GM06990 (cell line): ENCODE measurements at regions not wholly inside any gene's neighbourhood (a gene's known extent, or its start where the extent isn't known, plus 50 kb on each side); places are given as distances from the start of the nearest gene placed in this dataset.

Source experiments
- DNase-seq: peaks from one replicate; pipeline ENCODE4 v3.0.0-alpha.2; 2011; ENCODE audit not compliant: insufficient read length; ENCODE audit errors: extremely low read depth
- H3K27me3 ChIP-seq: replicated peaks from 2 replicates; pipeline ENCODE4 v1.6.0; 2011; ENCODE audit warnings: low read length; ENCODE audit not compliant: control insufficient read depth, insufficient read depth
- H3K36me3 ChIP-seq: 2 replicates; pipeline ENCODE4 v1.5.1; 2011; ENCODE audit warnings: low read length; ENCODE audit not compliant: control insufficient read depth, insufficient read depth
- H3K4me3 ChIP-seq: replicated peaks from 2 replicates; pipeline ENCODE4 v1.5.1; 2011; ENCODE audit warnings: low read depth, mild to moderate bottlenecking, control low read depth, low read length
- CTCF ChIP-seq: IDR thresholded peaks from 2 replicates; pipeline ENCODE4 v1.5.1; 2011; ENCODE audit warnings: low read length, control low read depth, mild to moderate bottlenecking, inconsistent platforms; ENCODE audit not compliant: insufficient read depth, poor library complexity, severe bottlenecking

- TF ChIP-seq CTCF: no peak
- H3K36me3 ChIP-seq: no peaks in the 10 kb centered on the region
- H3K27me3 ChIP-seq: no peaks in the 10 kb centered on the region
- H3K4me3 ChIP-seq: no peak overlapping the region
- DNase-seq: no peak
These were observed 54.7 kb upstream of the MBOAT2 start for GRCh38 chr2:9057939-9058761.

- no peak for TF ChIP-seq CTCF
- H3K4me3 ChIP-seq: no peak overlapping the region
These were observed 52.0 kb upstream of the MBOAT2 start for GRCh38 chr2:9055471-9055870.

GRCh38 chr2:9053534-9053931, 50.0 kb upstream of the MBOAT2 start:
- no peak for DNase-seq
- no peak overlapping the region for H3K4me3 ChIP-seq
- TF ChIP-seq CTCF: no peak
- no peaks in the 10 kb centered on the region for H3K36me3 ChIP-seq
- H3K27me3 ChIP-seq: no peaks in the 10 kb centered on the region

More at GRCh38 chr2:9055471-9055870, 52.0 kb upstream of the MBOAT2 start:
- no peak for DNase-seq
- no peaks in the 10 kb centered on the region for H3K27me3 ChIP-seq
- H3K36me3 ChIP-seq: no peaks in the 10 kb centered on the region
